GM18517 (cell line): ENCODE measurements at regions not wholly inside any gene's neighbourhood (a gene's known extent, or its start where the extent isn't known, plus 50 kb on each side); places are given as distances from the start of the nearest gene placed in this dataset.
"Not testable (repeated sequence)": the region's sequence is repeated elsewhere in the genome, so short reads cannot be mapped to it uniquely, and the experiment has no call there.

Experiments
- ATAC-seq: cut with Tn5 transposase; IDR thresholded peaks from one replicate; pipeline ENCODE4 v1.9.1; 2021; ENCODE audit warnings: mild to moderate bottlenecking, moderate library complexity; ENCODE audit not compliant: unreplicated experiment

- no peak for ATAC-seq
Measured at GRCh38 chr4:44988011-44988410, 261.7 kb upstream of the GNPDA2 start.

- ATAC-seq: no peak
Measured at GRCh38 chr4:44985938-44986337, 259.6 kb upstream of the GNPDA2 start.

GRCh38 chr4:44985152-44985551, 258.8 kb upstream of the GNPDA2 start:
- no peak for ATAC-seq

GRCh38 chr4:44984083-44984482, 257.7 kb upstream of the GNPDA2 start:
- ATAC-seq: no peak

GRCh38 chr4:44983083-44983482, 256.7 kb upstream of the GNPDA2 start:
- ATAC-seq: no peak

- no peak for ATAC-seq
Measured at GRCh38 chr4:44978020-44978419, 251.7 kb upstream of the GNPDA2 start.

- no peak for ATAC-seq
Measured at GRCh38 chr4:44965435-44966095, 239.2 kb upstream of the GNPDA2 start.

GRCh38 chr4:44964086-44964485, 237.7 kb upstream of the GNPDA2 start:
- ATAC-seq: not testable (repeated sequence)

- ATAC-seq: no peak
Measured at GRCh38 chr4:44961001-44961755, 234.8 kb upstream of the GNPDA2 start.

- ATAC-seq: no peak
Measured at GRCh38 chr4:44931720-44932119, 205.4 kb upstream of the GNPDA2 start.

- no peak for ATAC-seq
Measured at GRCh38 chr4:44928785-44929184, 202.4 kb upstream of the GNPDA2 start.

- ATAC-seq: peak; percentile 64
Measured at GRCh38 chr4:44927399-44928380, 201.3 kb upstream of the GNPDA2 start.

GRCh38 chr4:44916411-44916810, 190.1 kb upstream of the GNPDA2 start:
- no peak for ATAC-seq

- no peak for ATAC-seq
Measured at GRCh38 chr4:44914748-44915147, 188.4 kb upstream of the GNPDA2 start.

- no peak for ATAC-seq
Measured at GRCh38 chr4:44914223-44914622, 187.9 kb upstream of the GNPDA2 start.

- ATAC-seq: no peak
Measured at GRCh38 chr4:44912980-44913379, 186.6 kb upstream of the GNPDA2 start.

- no peak for ATAC-seq
Measured at GRCh38 chr4:44908565-44908964, 182.2 kb upstream of the GNPDA2 start.

- ATAC-seq: no peak
Measured at GRCh38 chr4:44872246-44872645, 145.9 kb upstream of the GNPDA2 start.

GRCh38 chr4:44871133-44871532, 144.8 kb upstream of the GNPDA2 start:
- ATAC-seq: no peak

- no peak for ATAC-seq
Measured at GRCh38 chr4:44869985-44870384, 143.6 kb upstream of the GNPDA2 start.

GRCh38 chr4:44869222-44869882, 143.0 kb upstream of the GNPDA2 start:
- ATAC-seq: no peak
